ENCODE measurements at regions not wholly inside any gene's neighbourhood (a gene's known extent, or its start where the extent isn't known, plus 50 kb on each side); places are given as distances from the start of the nearest gene placed in this dataset.

DNA sequence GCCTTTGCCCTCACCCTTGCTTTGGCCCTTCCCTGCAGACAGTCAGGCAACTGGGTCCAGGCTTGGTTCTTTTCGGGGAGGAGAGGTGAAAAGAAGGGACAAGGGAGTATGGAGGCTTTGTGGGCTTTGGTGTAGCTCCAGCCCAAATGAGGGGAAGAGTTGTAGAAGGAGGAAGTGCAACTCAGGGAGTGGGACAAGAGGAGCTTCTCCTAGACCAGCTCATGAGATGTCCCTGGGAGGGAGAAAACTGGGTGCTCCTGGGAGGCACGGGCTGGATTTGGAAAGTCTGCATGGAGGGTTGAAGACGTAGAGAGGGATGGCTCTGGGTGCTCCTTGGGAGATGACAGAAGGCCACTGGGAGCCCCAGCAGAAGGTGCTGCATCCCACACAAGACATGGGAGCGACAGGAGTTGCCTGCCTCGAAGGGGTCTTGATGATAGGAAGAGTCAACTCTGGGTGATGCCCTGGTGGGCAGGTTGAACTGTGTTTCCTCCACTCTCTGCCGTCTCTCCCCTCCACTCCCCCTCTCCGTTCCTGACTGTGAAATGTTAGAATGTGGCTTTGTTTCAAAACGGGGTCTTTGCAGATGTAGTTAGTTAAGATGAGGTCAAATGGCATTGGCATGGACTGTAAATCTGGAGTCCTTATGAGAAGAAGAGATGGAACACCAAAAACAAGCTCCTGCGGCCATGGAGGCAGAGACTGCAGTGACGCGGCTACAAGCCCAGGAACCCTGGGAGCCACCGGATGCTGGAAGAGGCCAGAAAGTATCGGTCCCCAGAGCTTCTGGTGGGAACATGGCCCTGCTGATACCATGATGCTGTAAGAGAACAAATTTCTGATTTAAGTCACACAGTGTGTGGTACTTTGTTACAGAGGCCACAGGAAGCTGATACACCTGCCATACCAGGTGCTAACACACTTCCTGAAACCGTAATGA lies 298.5 kb downstream of the GLRX3 start:
- no peak for FAIRE-seq

- no peak for FAIRE-seq
Measured at GRCh38 chr10:130435961-130436360, 299.8 kb downstream of the GLRX3 start.

DNA sequence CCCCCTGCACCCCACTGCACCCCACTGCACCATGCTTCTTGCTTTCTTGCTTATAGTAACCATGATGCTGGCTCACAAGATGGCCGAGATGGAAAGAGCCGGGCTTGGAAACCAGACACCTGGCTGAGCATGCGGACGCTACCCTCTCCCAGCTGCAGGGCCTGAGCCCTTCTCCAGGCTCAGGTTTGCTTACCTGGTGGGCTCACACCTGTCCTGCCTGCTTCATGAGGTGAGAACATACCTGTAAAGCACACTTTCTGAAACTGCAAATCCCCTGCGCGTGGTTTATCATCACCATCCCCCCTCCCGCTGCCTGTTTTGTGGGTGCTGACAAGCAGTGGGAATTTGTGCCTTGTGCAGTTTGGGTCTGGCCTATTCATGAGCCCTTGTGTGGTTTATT lies 302.7 kb downstream of the GLRX3 start:
- no peak for FAIRE-seq

- no peak for FAIRE-seq
Measured at GRCh38 chr10:130439766-130440165, 303.6 kb downstream of the GLRX3 start.

GRCh38 chr10:130440494-130440893 lies 304.3 kb downstream of the GLRX3 start:
- no peak for FAIRE-seq

DNA sequence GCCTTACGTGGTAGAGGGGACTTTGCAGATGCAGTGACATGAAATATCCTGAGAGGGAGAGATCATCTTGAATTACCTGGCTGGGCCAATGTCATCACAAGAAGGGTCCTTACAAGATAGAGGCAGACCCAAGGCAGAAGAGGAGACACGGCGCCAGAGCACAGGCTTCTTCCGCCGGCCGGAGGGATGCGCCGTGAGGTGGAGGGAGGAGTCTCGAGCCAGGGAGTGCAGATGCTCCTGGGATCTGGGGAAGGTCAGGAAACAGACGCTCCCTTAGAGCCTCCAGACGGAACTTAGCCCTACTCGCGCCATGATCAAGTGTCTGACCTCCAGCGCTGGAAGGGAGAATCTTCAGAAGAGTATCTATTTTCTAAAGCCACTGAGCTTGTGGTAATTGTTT lies 304.8 kb downstream of the GLRX3 start:
- FAIRE-seq, result no peak

- no peak for FAIRE-seq
Measured at GRCh38 chr10:130443066-130443465, 306.9 kb downstream of the GLRX3 start.

DNA sequence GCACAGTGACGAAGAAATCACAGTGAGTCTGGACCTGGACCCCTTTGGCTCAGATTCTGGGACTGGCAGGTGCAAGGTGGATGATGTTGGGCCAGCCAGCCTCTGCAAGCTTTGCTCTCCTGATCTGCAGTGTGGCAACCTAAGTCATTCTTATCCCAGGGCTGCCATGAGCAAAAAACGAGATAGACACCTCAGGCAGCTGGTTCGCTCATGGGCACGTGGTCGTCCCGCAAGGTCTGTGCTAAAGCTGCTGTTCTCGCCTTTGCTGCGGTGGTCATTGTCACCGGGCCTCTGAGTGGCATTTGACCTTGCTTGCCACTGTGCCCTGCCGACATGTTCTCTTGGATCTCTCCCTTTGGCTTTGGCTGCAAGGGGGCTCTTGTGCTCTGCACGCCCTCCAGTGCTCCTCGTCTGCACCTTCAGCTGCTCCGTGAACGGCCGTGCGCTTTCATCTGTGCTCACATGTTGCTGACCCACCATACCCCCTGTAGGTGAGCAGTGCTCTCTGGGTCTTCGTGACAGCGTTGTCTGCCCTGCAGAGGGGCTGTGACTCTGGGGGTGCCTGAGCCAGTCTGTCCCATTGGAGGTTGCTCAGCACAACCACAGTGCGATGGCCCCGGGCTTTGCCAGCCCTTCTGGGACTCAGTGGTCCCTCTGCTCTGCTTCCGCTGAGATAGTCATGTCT lies 317.0 kb downstream of the GLRX3 start:
- no peak for FAIRE-seq

DNA sequence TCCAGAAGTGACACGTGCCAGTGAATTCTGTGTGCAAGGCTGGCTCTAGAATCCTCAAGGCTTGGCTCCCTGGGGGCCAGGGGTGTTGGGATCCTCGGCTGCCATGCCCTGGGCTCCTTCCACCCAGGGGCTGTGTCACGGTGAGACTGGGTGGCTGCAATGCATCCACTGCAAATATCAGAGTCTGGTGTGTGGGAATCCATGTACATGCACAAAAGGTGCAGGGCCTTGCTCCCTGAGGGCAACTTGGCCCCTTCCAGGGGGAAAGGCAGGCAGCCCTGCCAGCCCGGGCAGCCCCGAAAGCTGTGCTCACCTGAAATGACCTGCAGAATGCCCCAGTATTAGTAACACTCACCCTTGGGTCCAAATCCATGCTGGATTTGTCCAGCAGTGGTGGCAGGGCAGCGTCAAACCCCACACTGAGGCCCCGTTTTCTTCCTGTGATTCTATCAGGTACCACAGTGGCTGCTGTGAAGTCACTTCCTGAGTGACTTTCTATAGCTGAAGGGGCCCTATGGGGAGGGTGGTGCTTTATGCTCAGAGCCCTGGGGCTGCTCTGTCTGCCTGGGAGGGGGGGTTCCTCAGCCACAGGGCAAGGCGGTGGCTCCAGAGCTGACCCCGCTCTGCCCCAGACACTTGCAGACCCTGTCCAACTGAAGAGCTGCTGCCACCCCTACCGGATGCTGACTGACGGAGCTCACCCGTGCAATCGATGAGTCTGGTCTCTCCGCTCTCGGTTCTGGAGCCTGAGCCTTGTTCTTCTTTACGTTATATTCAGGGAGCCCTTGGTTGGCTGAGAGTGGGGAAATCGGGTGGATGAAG lies 317.7 kb downstream of the GLRX3 start:
- FAIRE-seq, result no peak

- FAIRE-seq, result no peak
Measured at GRCh38 chr10:130454543-130455000, 318.4 kb downstream of the GLRX3 start.

DNA sequence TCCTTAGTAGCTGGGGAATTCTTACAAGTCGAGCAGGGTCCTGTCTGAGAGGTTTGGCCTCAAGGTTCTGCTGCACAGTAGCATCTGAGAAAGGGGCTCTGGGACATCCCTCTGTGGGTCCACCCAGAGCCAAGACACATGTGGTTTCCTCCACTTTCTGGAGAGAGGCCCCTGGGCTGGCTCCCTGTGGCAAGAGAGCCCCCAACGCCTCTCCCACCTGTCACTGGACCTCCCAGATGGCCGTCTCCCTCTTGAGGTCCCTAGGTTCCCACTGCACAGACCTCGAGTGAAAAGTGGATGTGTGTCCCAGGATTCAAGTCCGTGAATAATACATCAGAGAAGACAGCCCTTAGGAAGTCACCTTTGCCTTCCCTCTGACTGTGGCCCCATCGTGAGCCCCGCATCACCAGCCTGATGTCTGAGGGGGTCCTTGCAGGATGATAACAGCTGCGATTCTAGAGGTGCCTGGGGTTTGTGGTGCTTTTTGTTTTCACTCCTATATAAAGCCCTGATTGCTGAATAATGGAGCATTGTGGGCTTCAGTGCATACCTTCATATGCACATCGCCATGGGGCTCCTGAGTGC lies 319.0 kb downstream of the GLRX3 start:
- no peak for FAIRE-seq

DNA sequence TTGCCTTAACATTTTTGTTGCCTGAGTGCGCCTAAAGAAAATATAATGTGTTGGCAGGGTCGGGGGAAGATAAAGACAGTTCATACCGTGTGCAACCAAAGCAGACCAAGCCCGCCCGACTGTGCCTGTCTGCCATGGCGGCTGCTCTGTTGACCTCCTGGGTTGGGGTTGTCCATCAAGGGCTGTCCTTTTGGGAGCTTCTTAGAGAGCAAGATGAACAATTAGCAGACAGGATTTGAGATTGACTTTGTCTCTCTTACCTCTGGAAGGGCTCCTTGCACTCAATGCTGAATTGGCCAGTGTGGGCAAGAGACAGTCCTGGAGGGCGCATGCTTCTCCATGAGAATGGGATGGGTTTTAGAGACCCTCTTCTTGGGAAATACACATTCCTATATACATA lies 319.6 kb downstream of the GLRX3 start:
- no peak for FAIRE-seq

DNA sequence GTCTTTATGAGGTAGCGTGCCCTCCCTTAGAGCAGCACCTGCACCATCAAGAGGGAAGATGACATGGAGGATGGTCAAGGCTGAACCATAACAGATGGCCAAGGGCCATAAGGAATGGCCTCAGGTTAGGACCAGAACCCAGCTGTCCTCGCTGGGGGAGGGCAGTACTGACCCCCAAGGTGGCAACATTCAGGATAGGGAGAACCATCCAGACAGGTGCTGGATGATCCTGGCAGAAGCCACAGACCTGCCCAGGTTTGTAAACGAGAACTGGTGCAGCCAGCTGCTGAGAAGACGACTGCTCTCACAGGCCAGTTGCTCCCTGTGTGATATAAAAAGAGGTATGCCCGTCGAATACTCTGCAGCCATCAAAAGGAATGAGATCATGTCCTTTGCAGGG lies 320.4 kb downstream of the GLRX3 start:
- no peak for FAIRE-seq

DNA sequence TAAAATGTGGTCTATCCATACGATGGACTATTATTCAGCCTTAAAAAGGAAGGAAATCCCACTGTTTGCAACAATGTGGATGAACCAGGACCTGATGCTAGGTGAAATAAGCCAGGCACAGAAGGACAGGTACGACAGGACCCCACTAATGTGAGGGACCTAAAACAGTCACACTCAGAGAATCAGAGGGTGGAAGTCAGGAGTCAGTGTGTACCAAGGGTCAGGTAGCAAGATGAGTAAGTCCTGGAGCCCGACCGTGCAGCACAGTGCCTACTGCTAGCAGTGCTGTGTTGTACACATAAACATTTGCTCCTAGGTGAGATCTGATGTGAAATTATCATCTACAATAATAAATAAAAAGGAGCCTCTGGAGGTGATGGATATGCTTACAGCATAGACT lies 322.3 kb downstream of the GLRX3 start:
- FAIRE-seq, result no peak

- FAIRE-seq, result no peak
Measured at GRCh38 chr10:130459011-130459410, 322.8 kb downstream of the GLRX3 start.

DNA sequence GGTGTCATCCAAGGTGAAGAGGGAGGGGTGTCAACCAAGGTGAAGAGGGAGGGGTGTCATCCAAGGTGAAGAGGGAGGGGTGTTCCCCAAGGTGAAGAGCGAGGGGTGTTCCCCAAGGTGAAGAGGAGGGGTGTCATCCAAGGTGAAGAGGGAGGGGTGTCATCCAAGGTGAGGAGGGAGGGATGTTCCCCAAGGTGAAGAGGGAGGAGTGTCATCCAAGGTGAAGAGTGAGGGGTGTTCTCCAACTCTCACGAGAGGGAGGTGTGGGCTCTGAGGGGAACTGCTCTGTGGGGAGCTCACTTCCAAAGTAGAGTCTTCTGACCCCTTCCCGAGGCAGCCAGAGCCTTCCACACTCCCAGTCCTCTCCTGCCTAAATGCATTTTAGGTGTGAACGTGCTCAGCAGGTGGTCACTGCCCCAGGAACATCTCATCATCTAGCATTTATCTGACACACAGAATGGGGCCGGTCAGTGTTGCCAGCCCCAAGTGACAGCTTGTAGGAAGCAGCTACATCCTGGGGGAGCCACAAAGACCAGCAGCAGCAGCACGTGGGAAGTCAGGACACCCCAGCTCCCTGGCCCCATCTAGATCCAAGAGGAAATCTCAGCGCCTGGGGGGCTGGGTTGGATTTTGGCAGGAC lies 323.8 kb downstream of the GLRX3 start:
- no peak for FAIRE-seq

GRCh38 chr10:130461631-130462030 lies 325.4 kb downstream of the GLRX3 start:
- no peak for FAIRE-seq

- no peak for FAIRE-seq
Measured at GRCh38 chr10:130463104-130463875, 327.1 kb downstream of the GLRX3 start.

GRCh38 chr10:130463876-130464364 lies 327.7 kb downstream of the GLRX3 start:
- no peak for FAIRE-seq

- no peak for FAIRE-seq
Measured at GRCh38 chr10:130464426-130464825, 328.2 kb downstream of the GLRX3 start.

GRCh38 chr10:130466271-130466997 lies 330.2 kb downstream of the GLRX3 start:
- no peak for FAIRE-seq

Data from A204.1 (cell line).